ENCODE measurements at regions not wholly inside any gene's neighbourhood (a gene's known extent, or its start where the extent isn't known, plus 50 kb on each side); places are given as distances from the start of the nearest gene placed in this dataset.

DNA sequence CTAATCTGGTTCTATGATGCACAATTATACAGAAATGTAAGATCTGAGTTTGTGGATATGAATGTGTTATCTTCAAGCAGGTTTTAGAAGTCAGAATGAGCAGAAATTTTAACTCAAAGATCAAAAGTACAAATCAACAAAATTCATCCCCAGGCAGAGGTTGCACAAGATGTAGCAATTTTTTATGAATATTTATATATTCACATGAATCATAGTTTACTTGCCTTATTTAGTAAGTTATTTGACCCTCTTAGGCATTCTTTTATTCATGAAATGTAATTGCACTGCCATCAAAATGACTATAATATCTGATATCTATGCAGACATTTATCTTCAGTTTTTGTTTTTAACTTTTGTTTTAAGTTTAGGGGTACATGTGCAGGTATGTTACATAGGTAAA, 103.1 kb upstream of the DAZL start:
- TF ChIP-seq, protein P1, sequence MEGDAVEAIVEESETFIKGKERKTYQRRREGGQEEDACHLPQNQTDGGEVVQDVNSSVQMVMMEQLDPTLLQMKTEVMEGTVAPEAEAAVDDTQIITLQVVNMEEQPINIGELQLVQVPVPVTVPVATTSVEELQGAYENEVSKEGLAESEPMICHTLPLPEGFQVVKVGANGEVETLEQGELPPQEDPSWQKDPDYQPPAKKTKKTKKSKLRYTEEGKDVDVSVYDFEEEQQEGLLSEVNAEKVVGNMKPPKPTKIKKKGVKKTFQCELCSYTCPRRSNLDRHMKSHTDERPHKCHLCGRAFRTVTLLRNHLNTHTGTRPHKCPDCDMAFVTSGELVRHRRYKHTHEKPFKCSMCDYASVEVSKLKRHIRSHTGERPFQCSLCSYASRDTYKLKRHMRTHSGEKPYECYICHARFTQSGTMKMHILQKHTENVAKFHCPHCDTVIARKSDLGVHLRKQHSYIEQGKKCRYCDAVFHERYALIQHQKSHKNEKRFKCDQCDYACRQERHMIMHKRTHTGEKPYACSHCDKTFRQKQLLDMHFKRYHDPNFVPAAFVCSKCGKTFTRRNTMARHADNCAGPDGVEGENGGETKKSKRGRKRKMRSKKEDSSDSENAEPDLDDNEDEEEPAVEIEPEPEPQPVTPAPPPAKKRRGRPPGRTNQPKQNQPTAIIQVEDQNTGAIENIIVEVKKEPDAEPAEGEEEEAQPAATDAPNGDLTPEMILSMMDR (conservative IDR thresholded peaks at IDR 0.05 in 1 of 2, IDR thresholded peaks at IDR 0.05 in 1 of 2; ENCODE audit: extremely low read depth in 1 of 2, insufficient read depth in 1 of 2, low read depth in 1 of 2, low read length in 2 of 2): no peak
- TF ChIP-seq EZH2 (IDR thresholded peaks at IDR 0.05; ENCODE audit: borderline replicate concordance, low read length): no peak

Measured in mammary epithelial cell (primary cell).